ENCODE measurements at regions not wholly inside any gene's neighbourhood (a gene's known extent, or its start where the extent isn't known, plus 50 kb on each side); places are given as distances from the start of the nearest gene placed in this dataset.
"Not testable (repeated sequence)": the region's sequence is repeated elsewhere in the genome, so short reads cannot be mapped to it uniquely, and the experiment has no call there.

GRCh38 chr10:65793738-65794425, 1132.0 kb upstream of the LRRTM3 start:
- no peak for TF ChIP-seq CTCF (IDR thresholded peaks at IDR 0.05; ENCODE audit: borderline replicate concordance, control extremely low read depth, extremely low read depth, insufficient read depth, missing control alignments)
- in situ Hi-C loops (cut with MboI; ENCODE audit: low sequenced_read_pairs, unreplicated experiment) = no loop called here
- DNase-seq (ENCODE audit: low spot score) = no peak

- DNase-seq (ENCODE audit: low spot score); in situ Hi-C loops (cut with MboI; ENCODE audit: low sequenced_read_pairs, unreplicated experiment): not testable (repeated sequence)
These were observed 1131.0 kb upstream of the LRRTM3 start for GRCh38 chr10:65794861-65795260.

GRCh38 chr10:65796472-65796871, 1129.4 kb upstream of the LRRTM3 start:
- in situ Hi-C loops (cut with MboI; ENCODE audit: low sequenced_read_pairs, unreplicated experiment) = no loop called here
- TF ChIP-seq CTCF (IDR thresholded peaks at IDR 0.05; ENCODE audit: borderline replicate concordance, control extremely low read depth, extremely low read depth, insufficient read depth, missing control alignments) = no peak
- no peak for DNase-seq (ENCODE audit: low spot score)

GRCh38 chr10:65798133-65798532, 1127.7 kb upstream of the LRRTM3 start:
- DNase-seq (ENCODE audit: low spot score) = no peak
- in situ Hi-C loops (cut with MboI; ENCODE audit: low sequenced_read_pairs, unreplicated experiment) = no loop called here
- no peak for TF ChIP-seq CTCF (IDR thresholded peaks at IDR 0.05; ENCODE audit: borderline replicate concordance, control extremely low read depth, extremely low read depth, insufficient read depth, missing control alignments)

GRCh38 chr10:65802391-65802790, 1123.4 kb upstream of the LRRTM3 start:
- in situ Hi-C loops (cut with MboI; ENCODE audit: low sequenced_read_pairs, unreplicated experiment) = no loop called here
- no peak for DNase-seq (ENCODE audit: low spot score)
- no peak for TF ChIP-seq CTCF (IDR thresholded peaks at IDR 0.05; ENCODE audit: borderline replicate concordance, control extremely low read depth, extremely low read depth, insufficient read depth, missing control alignments)

GRCh38 chr10:65805511-65805910, 1120.3 kb upstream of the LRRTM3 start:
- in situ Hi-C loops (cut with MboI; ENCODE audit: low sequenced_read_pairs, unreplicated experiment) = no loop called here
- no peak for DNase-seq (ENCODE audit: low spot score)
- no peak for TF ChIP-seq CTCF (IDR thresholded peaks at IDR 0.05; ENCODE audit: borderline replicate concordance, control extremely low read depth, extremely low read depth, insufficient read depth, missing control alignments)

GRCh38 chr10:65805993-65806392, 1119.8 kb upstream of the LRRTM3 start:
- no peak for TF ChIP-seq CTCF (IDR thresholded peaks at IDR 0.05; ENCODE audit: borderline replicate concordance, control extremely low read depth, extremely low read depth, insufficient read depth, missing control alignments)
- DNase-seq (ENCODE audit: low spot score) = no peak
- in situ Hi-C loops (cut with MboI; ENCODE audit: low sequenced_read_pairs, unreplicated experiment) = no loop called here

Data from GM13976 (cell line).